Psoas muscle (tissue), 7 donors: ENCODE measurements at regions not wholly inside any gene's neighbourhood (a gene's known extent, or its start where the extent isn't known, plus 50 kb on each side); places are given as distances from the start of the nearest gene placed in this dataset.

ENCODE experiments used
- ATAC-seq, 4 donors: fragments of 200-7000 bp; cut with Tn5 transposase; one replicate each; pipeline ENCODE4 v1.9.1; 2020; ENCODE audit warnings: moderate library complexity in 3 of 4, mild to moderate bottlenecking in 2 of 4
- DNase-seq, 2 donors: peaks; one replicate each; pipeline ENCODE4 v3.0.0-alpha.2; 2020
- H3K27ac ChIP-seq: fragments of 200-600 bp; one replicate; pipeline ENCODE4 v1.8.0; 2022
- H3K27me3 ChIP-seq, 3 donors: fragments of 200-600 bp in 1 of 3; one replicate each; pipeline versions ENCODE4 v1.6.1 to v1.8.0; 2013 to 2022; ENCODE audit warnings: low read length in 2 of 3, mild to moderate bottlenecking in 2 of 3, moderate library complexity in 1 of 3; ENCODE audit not compliant: insufficient read depth in 3 of 3
- H3K36me3 ChIP-seq, 2 donors: fragments of 200-600 bp in 1 of 2; one replicate each; pipeline versions ENCODE4 v1.6.1 to v1.8.0; 2013 to 2022; ENCODE audit warnings: low read depth in 1 of 2, mild to moderate bottlenecking in 1 of 2, moderate library complexity in 1 of 2; ENCODE audit not compliant: insufficient read depth in 1 of 2
- H3K4me1 ChIP-seq: fragments of 200-600 bp; one replicate; pipeline ENCODE4 v1.8.0; 2022
- H3K4me3 ChIP-seq: fragments of 200-600 bp; one replicate; pipeline ENCODE4 v1.8.0; 2022; ENCODE audit warnings: mild to moderate bottlenecking
- H3K9me3 ChIP-seq: fragments of 200-600 bp; one replicate; pipeline ENCODE4 v1.8.0; 2022
- WGBS, 3 donors: extraction: QIAGEN DNeasy Blood & Tissue Kit; methylation state at CpG; one replicate each; pipeline versions ENCODE4 v1.1.6 to v1.1.7; 2013; 5-methylcytosine and 5-hydroxymethylcytosine counted together
- intact Hi-C, 2 donors: fragments of 100-400 bp; cut with DNase I; formaldehyde crosslinking; loops; one replicate each; pipeline versions ENCODE4 v1.11.0 to v1.14.2; 2022
- TF ChIP-seq, protein P1 (sequence below): fragments of 200-600 bp; IDR thresholded peaks from one replicate; pipeline ENCODE4 v1.8.0; 2022; ENCODE audit warnings: antibody characterized with exemption
- donor health status: healthy with polysubstance abuse.
- donor health status: DM: no; HTN: no; CAD: no; lungs with moderate emphysema.
- donor health status: Bipolar disorder and iron deficiency.
- donor health status: healthy.
- donor health status: DM: yes; HTN: yes; CAD: no.
- donor health status: DM: no; HTN: no; CAD: no.
- donor health status: DM: yes; HTN: yes; CAD: no.

DNA sequence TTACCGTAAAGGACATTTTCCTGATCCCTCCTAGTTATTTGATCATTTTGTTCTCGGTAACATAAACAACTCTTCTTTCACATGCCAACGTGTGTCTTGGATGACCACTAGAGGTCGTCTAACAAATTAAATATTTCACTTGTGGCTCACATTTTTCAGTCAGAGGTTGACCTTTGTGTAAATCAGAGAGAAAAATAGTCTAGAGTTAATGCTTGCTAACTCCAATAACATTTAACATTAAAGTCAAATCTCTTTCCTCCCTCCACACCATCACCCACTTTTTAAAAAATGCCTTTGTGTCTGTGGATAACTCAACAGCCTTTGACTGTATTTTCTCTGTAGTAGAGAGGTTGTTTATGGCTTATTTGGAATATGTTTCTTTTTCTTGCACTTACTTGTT is 220.5 kb upstream of the B3GALT2 start:
- H3K9me3 ChIP-seq = no peaks in the 10 kb centered on the region
- no peak for ATAC-seq
- DNase-seq = no peak
- no peaks in the 10 kb centered on the region for H3K27me3 ChIP-seq
- no peak overlapping the region for H3K27ac ChIP-seq
- TF ChIP-seq, protein P1, sequence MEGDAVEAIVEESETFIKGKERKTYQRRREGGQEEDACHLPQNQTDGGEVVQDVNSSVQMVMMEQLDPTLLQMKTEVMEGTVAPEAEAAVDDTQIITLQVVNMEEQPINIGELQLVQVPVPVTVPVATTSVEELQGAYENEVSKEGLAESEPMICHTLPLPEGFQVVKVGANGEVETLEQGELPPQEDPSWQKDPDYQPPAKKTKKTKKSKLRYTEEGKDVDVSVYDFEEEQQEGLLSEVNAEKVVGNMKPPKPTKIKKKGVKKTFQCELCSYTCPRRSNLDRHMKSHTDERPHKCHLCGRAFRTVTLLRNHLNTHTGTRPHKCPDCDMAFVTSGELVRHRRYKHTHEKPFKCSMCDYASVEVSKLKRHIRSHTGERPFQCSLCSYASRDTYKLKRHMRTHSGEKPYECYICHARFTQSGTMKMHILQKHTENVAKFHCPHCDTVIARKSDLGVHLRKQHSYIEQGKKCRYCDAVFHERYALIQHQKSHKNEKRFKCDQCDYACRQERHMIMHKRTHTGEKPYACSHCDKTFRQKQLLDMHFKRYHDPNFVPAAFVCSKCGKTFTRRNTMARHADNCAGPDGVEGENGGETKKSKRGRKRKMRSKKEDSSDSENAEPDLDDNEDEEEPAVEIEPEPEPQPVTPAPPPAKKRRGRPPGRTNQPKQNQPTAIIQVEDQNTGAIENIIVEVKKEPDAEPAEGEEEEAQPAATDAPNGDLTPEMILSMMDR = peak; percentile 46
- WGBS, 3 donors = 0 to 3% (median 2%) methylated on average over 4 of the region's 4 CpGs
- no peak overlapping the region for H3K4me3 ChIP-seq
- intact Hi-C loops = loop anchor here in 1 of 2 donors (5.0 kb wide), 1 partner anchor 710 kb away; no protein-coding TSS in a partner anchor
- H3K36me3 ChIP-seq = no peaks in the 10 kb centered on the region
- H3K4me1 ChIP-seq = no peaks in the 10 kb centered on the region

DNA sequence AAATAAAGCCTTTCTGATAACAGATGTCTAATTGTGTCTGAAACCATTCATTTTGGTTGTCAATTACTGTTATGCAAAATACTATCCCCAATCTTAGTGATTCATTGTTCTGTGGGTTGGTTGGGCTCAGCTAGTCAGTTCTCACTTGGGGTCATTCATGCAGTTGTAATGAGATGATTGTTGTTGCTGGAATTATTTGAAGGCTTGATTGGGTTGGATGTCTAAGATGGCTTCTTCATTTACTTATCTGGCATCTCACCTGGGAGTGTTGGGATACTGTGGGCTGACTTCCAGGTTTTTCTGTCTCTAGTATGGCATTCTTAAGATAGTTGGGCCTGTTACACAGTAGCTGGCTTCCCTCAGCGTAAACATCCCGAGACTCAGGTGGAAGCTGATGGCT is 217.8 kb upstream of the B3GALT2 start:
- H3K36me3 ChIP-seq = no peaks in the 10 kb centered on the region
- no peak overlapping the region for H3K4me3 ChIP-seq
- H3K27ac ChIP-seq = no peak overlapping the region
- TF ChIP-seq, protein P1 = no peak
- ATAC-seq (no peak), DNase-seq (no peak)
- no peaks in the 10 kb centered on the region for H3K9me3 ChIP-seq
- intact Hi-C loops = no loop called here
- 86 to 95% (median 95%) methylated on average over 2 of the region's 2 CpGs for WGBS, 3 donors
- H3K27me3 ChIP-seq = no peaks in the 10 kb centered on the region
- H3K4me1 ChIP-seq = no peaks in the 10 kb centered on the region

DNA sequence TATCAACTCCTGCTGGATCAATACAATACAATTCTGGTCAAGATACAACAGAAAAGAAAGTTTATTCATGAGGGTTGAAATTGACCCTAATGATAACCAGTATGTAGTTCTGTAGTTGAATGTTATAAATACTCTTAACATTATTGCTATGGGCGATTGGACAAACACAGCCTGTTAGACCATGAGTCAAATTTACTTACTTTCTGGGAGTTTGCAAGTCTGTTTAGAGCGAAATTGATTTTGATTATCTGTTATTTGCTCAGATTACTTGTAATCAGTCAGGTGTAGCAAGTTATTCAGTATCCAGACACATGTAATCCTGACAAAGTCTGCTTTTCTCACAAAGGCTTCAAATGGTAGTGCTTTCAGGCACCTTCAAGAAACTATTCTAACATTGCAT is 216.6 kb upstream of the B3GALT2 start:
- DNase-seq = no peak
- Histone ChIP-seq H3K4me1 (no peaks in the 10 kb centered on the region), H3K9me3 (no peaks in the 10 kb centered on the region), H3K27ac (no peak overlapping the region), H3K36me3 (no peaks in the 10 kb centered on the region), H3K27me3 (no peaks in the 10 kb centered on the region), H3K4me3 (no peak overlapping the region)
- TF ChIP-seq, protein P1 = no peak
- intact Hi-C loops = no loop called here
- 77 to 91% (median 82%) methylated on average over 2 of the region's 2 CpGs for WGBS, 3 donors
- no peak for ATAC-seq

DNA sequence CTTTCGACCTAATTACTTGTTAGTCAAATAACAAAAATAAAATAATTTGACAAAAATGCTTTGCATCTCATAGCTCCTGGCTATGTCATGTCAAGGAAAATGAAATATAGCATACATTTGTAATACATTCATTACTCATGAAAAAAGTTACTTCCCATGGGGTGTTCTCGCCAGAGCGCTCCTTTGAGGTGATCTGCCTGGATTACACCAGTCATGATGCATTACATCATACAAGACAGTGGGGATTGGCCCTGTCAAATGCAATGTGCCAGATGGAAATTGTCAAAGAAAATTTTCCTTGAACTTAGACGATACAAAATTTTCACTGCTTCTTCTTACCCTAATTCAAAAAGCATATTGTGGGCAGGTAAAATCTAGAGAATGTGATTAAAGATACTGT is 215.6 kb upstream of the B3GALT2 start:
- Histone ChIP-seq H3K27ac (no peak overlapping the region), H3K9me3 (no peaks in the 10 kb centered on the region), H3K4me3 (no peak overlapping the region), H3K36me3 (no peaks in the 10 kb centered on the region), H3K4me1 (no peaks in the 10 kb centered on the region), H3K27me3 (no peaks in the 10 kb centered on the region)
- TF ChIP-seq, protein P1 = no peak
- ATAC-seq (no peak), DNase-seq (no peak)
- intact Hi-C loops = no loop called here
- WGBS, 3 donors = 74 to 76% (median 75%) methylated on average over 4 of the region's 4 CpGs

DNA sequence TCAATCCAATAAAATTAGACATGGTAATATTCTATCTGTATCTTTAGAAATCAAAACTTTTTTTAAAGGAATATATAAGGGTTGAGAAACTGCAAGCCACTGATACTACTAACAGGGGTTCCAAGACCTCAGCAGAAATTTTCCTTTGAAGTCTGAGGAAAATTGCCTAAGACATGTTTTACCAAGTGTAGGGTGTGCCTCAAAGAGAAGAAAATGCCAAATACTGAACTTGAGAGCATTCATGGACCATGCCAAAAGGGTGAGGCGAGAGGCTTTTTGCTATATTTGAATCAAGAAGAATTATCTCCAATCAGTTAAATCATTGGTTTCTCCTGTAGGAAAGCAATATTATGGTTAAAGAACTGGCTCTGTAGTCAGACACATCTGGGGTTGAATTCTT is 207.9 kb upstream of the B3GALT2 start:
- intact Hi-C loops = no loop called here
- Histone ChIP-seq H3K27me3 (no peaks in the 10 kb centered on the region), H3K36me3 (no peaks in the 10 kb centered on the region), H3K4me3 (no peak overlapping the region), H3K27ac (no peak overlapping the region), H3K9me3 (no peaks in the 10 kb centered on the region), H3K4me1 (no peaks in the 10 kb centered on the region)
- WGBS, 3 donors = 69 to 79% (median 78%) methylated on average over 1 of the region's 1 CpG
- ATAC-seq (no peak), DNase-seq (no peak)
- TF ChIP-seq, protein P1 = no peak
